WERI-Rb-1 (cell line): ENCODE measurements at regions not wholly inside any gene's neighbourhood (a gene's known extent, or its start where the extent isn't known, plus 50 kb on each side); places are given as distances from the start of the nearest gene placed in this dataset.
"Not testable (repeated sequence)": the region's sequence is repeated elsewhere in the genome, so short reads cannot be mapped to it uniquely, and the experiment has no call there.

Experiments used
- DNase-seq: peaks from one replicate; pipeline ENCODE4 v3.0.0-alpha.2; 2020
- H3K27ac ChIP-seq: fragments of 250-450 bp; sonication (Bioruptor Pico); 2 replicates; pipeline ENCODE4 v1.5.1; 2020; ENCODE audit warnings: mild to moderate bottlenecking, moderate library complexity
- H3K27me3 ChIP-seq: fragments of 250-450 bp; sonication (Bioruptor Pico); 2 replicates; pipeline ENCODE4 v1.5.1; 2021; ENCODE audit warnings: mild to moderate bottlenecking, low read depth, moderate library complexity; ENCODE audit not compliant: insufficient read depth, severe bottlenecking
- H3K36me3 ChIP-seq: fragments of 250-450 bp; sonication (Bioruptor Pico); 2 replicates; pipeline ENCODE4 v1.5.1; 2020; ENCODE audit warnings: mild to moderate bottlenecking, moderate library complexity
- H3K4me3 ChIP-seq: 2 replicates; pipeline ENCODE4 v1.5.1; 2011; ENCODE audit warnings: low read depth, mild to moderate bottlenecking, control low read depth, low read length
- H3K9me3 ChIP-seq: fragments of 250-450 bp; sonication (Bioruptor Pico); 2 replicates; pipeline ENCODE4 v1.5.1; 2021; ENCODE audit warnings: mild to moderate bottlenecking, moderate library complexity; ENCODE audit not compliant: severe bottlenecking
- TF ChIP-seq, protein P1 (sequence below): IDR thresholded peaks from 2 replicates; pipeline ENCODE4 v1.5.1; 2011; ENCODE audit warnings: low read depth, mild to moderate bottlenecking, control low read depth, inconsistent platforms, low read length

DNA sequence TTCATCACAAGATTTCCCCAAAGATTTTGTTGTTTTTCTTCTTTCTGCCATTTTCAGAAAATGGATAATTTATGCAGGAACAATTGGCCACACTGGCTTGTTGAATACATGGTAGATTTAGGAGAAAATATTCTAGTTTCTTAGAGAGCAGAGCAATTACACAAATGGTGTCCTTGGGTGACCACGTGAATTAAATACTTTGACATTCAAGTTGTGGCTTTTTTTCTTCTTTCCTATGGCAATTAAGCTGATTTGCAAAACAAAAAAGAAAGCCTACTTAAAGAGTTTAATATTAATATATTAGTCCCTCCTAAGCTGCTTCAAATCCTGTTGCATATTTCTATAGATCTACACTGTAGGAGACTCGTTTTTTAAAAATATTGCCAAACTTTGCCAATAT lies 133.0 kb upstream of the HTR2C start:
- Histone ChIP-seq H3K27me3 (peaks cover 65% of the 10 kb centered on the region), H3K36me3 (no peaks in the 10 kb centered on the region), H3K4me3 (no peak overlapping the region), H3K27ac (no peak overlapping the region), H3K9me3 (no peaks in the 10 kb centered on the region)
- TF ChIP-seq, protein P1, sequence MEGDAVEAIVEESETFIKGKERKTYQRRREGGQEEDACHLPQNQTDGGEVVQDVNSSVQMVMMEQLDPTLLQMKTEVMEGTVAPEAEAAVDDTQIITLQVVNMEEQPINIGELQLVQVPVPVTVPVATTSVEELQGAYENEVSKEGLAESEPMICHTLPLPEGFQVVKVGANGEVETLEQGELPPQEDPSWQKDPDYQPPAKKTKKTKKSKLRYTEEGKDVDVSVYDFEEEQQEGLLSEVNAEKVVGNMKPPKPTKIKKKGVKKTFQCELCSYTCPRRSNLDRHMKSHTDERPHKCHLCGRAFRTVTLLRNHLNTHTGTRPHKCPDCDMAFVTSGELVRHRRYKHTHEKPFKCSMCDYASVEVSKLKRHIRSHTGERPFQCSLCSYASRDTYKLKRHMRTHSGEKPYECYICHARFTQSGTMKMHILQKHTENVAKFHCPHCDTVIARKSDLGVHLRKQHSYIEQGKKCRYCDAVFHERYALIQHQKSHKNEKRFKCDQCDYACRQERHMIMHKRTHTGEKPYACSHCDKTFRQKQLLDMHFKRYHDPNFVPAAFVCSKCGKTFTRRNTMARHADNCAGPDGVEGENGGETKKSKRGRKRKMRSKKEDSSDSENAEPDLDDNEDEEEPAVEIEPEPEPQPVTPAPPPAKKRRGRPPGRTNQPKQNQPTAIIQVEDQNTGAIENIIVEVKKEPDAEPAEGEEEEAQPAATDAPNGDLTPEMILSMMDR = no peak
- DNase-seq = no peak

DNA sequence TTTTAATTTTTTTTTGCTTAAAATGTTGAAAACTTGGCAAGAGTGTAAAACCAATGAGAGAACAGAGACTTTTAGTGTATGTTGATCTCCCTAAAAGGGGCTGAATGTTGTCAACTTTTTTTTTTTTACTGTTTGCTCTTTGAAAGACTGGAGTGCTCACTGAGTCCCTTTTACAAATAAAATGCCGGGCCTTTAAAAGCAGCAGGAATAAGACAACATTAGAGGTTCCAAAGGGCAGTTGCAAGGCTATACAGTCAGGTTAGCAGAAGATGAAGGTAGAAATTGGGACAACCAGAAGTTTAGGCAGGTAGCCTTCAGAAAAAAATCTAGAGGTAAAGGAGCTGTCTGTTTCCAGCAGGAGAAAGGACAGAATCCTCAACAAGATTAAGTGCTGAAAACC lies 132.5 kb upstream of the HTR2C start:
- no peak for DNase-seq
- Histone ChIP-seq H3K27ac (no peak overlapping the region), H3K36me3 (no peaks in the 10 kb centered on the region), H3K4me3 (no peak overlapping the region), H3K27me3 (peaks cover 64% of the 10 kb centered on the region), H3K9me3 (no peaks in the 10 kb centered on the region)
- TF ChIP-seq, protein P1 = no peak

DNA sequence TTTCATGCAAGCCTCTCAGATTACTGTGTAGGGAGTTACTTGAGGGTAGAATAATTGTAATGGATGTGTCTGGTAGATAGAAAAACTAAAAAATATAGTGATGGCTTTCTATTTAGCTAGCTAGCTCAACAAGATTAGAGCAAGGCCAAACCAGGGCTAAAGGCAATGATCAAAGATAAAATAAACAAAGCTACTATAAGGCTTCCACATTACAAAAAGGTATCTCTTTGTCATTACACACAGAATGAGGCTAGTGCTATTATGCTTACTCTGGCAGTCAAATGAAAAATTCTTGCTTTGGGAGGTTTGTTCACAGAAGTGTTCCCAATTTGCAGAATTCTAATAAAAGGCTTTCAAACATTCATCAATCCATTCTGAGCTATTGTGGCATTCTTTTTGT lies 121.6 kb upstream of the HTR2C start:
- no peak for DNase-seq

DNA sequence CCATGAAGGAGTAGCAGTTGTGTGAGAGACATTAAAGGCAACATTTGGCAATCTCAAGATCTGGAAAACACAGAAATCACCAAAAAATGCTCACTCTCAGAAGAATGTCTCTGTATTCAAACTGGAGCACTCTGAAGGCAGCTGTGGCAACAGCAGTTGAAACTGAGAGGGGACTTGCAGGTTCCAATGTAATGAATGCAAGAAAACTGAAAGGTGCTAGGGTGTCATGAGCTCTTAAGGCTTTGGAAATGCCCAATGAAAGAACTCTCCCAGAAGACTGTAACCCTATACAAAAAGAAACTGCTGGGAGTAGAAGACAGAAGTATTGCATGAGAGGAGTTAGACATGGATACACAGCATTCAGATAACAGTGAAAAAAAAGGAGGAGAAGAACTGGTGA lies 118.2 kb upstream of the HTR2C start:
- peaks cover 40% of the 10 kb centered on the region for H3K27me3 ChIP-seq
- no peaks in the 10 kb centered on the region for H3K36me3 ChIP-seq
- H3K27ac ChIP-seq = no peak overlapping the region
- TF ChIP-seq, protein P1 = no peak
- no peak for DNase-seq
- no peaks in the 10 kb centered on the region for H3K9me3 ChIP-seq
- no peak overlapping the region for H3K4me3 ChIP-seq

More for the DNA sequence above, 121.6 kb upstream of the HTR2C start:
- peaks cover 38% of the 10 kb centered on the region for H3K27me3 ChIP-seq
- no peaks in the 10 kb centered on the region for H3K36me3 ChIP-seq
- TF ChIP-seq, protein P1 = no peak
- no peak overlapping the region for H3K4me3 ChIP-seq
- H3K27ac ChIP-seq = no peak overlapping the region
- H3K9me3 ChIP-seq = no peaks in the 10 kb centered on the region

DNA sequence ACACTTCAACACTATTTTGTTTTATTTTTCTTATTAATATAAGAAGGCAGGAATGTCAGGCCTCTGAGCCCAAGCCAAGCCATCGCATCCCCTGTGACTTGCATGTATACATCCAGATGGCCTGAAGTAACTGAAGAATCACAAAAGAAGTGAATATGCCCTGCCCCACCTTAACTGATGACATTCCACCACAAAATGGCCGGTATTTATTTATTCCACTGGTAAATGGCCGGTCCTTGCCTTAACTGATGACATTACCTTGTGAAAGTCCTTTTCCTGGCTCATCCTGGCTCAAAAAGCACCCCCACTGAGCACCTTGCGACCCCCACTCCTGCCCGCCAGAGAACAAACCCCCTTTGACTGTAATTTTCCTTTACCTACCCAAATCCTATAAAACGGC lies 111.9 kb upstream of the HTR2C start:
- H3K27me3 ChIP-seq = peaks cover 48% of the 10 kb centered on the region
- not testable (repeated sequence) for H3K9me3 ChIP-seq, DNase-seq, H3K4me3 ChIP-seq, H3K27ac ChIP-seq, H3K36me3 ChIP-seq

DNA sequence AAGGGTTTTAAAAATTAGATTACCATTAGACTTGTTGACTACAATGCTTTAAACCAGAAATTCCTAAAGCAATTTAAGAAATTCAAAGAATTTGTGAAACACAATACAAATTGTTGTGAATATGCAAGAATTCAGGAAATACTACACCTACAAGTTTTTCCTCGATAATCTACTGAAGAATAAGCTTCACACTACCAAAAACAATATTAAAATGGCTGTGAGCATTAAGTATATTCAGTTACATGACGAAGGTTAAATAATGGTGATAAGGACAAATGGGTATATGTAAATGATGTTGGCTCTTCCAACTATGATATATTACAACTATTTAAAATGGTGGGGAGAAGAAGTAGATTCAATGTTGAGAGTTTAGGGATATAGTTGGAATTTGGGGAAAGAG lies 111.1 kb upstream of the HTR2C start:
- DNase-seq = no peak
- Histone ChIP-seq H3K4me3 (no peak overlapping the region), H3K9me3 (no peaks in the 10 kb centered on the region), H3K36me3 (no peaks in the 10 kb centered on the region), H3K27ac (no peak overlapping the region), H3K27me3 (peaks cover 49% of the 10 kb centered on the region)
- TF ChIP-seq, protein P1 = no peak
